GM13976 (cell line): ENCODE measurements at regions not wholly inside any gene's neighbourhood (a gene's known extent, or its start where the extent isn't known, plus 50 kb on each side); places are given as distances from the start of the nearest gene placed in this dataset.

Source experiments
- DNase-seq: peaks from one replicate; pipeline ENCODE4 v3.0.0; 2012; ENCODE audit warnings: low spot score
- in situ Hi-C: fragments of 300-500 bp; cut with MboI; formaldehyde crosslinking; loops from one replicate; pipeline ENCODE4 v1.12.0; 2022; ENCODE audit warnings: low sequenced_read_pairs, mixed read lengths, inconsistent platforms; ENCODE audit not compliant: unreplicated experiment
- TF ChIP-seq, protein P1 (sequence below): IDR thresholded peaks from 2 replicates; pipeline ENCODE4 v1.5.1; 2012; ENCODE audit warnings: borderline replicate concordance, mild to moderate bottlenecking; ENCODE audit not compliant: insufficient read depth; ENCODE audit errors: extremely low read depth, missing control alignments, control extremely low read depth

DNA sequence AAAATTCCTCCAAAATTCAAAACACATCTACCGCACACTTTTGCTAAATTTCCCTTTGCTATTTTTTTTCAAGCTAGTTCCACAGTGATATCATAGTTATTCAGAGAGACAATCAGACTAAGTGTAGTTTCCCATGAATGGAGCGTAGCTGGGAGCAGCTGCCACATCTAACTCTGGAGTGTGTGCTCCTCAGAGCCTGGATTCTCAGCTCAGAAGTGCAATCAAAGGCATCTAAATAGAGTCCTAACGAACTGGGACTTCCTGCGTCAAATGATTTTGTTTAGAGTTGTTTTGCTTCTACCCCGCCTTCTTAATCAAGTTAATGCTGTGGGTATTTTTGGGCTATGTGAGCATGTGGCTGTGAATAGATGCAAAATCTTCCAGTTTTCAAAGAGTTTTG lies 160.3 kb downstream of the TMEM18 start:
- TF ChIP-seq, protein P1, sequence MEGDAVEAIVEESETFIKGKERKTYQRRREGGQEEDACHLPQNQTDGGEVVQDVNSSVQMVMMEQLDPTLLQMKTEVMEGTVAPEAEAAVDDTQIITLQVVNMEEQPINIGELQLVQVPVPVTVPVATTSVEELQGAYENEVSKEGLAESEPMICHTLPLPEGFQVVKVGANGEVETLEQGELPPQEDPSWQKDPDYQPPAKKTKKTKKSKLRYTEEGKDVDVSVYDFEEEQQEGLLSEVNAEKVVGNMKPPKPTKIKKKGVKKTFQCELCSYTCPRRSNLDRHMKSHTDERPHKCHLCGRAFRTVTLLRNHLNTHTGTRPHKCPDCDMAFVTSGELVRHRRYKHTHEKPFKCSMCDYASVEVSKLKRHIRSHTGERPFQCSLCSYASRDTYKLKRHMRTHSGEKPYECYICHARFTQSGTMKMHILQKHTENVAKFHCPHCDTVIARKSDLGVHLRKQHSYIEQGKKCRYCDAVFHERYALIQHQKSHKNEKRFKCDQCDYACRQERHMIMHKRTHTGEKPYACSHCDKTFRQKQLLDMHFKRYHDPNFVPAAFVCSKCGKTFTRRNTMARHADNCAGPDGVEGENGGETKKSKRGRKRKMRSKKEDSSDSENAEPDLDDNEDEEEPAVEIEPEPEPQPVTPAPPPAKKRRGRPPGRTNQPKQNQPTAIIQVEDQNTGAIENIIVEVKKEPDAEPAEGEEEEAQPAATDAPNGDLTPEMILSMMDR: no peak
- DNase-seq: no peak
- in situ Hi-C loops: no loop called here

DNA sequence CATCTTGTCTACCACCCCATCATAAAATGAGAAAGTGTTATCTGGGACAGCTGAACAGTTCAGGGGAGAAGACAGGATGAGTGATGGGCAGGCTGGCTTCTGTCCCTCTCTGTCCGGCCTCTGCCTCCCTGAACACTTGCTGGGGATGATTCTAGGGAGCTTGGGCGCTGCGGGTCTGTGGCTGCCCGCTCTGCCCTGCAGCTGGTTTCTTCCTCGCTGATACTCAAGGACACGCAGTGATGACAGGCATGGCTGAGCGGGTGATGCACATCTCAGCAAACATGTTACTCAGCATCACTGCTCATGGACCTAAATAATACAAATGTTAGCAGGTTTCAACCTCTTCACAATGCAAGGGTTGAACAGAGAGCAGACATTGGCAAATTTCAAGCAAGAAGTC lies 161.1 kb downstream of the TMEM18 start:
- TF ChIP-seq, protein P1: no peak
- in situ Hi-C loops: no loop called here
- no peak for DNase-seq

DNA sequence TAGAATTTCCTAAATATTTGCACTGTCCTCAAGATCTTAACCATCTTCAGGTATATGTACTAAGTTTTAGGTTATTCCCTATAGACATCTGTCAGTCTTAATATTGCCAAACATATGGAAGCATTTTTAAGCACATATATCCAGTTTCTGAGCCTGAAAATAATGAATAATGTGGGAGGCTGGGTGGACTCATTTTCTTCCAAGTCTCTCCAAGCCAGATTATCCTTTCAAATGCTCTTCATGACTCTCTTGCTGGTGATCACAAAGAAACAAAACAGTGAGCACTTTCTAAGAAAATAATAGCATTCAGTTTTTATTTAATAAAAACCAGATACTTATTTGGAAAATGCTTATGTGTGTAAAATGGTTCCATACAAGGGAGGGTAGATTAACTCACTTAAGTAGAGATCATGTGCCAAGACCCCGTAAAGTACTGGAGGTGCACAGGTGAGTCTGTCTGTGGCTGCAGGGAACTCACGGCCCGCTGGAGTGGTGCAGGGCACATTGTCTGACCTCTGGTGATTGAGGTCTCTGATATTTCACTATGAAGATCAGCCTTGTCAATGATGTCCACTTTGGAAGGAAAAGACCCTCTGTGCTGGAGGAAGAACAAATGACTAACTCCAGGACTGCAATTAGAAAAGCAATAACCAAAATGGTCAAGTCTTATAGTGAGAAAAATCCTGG lies 161.6 kb downstream of the TMEM18 start:
- TF ChIP-seq, protein P1: no peak
- in situ Hi-C loops: no loop called here
- DNase-seq: no peak

DNA sequence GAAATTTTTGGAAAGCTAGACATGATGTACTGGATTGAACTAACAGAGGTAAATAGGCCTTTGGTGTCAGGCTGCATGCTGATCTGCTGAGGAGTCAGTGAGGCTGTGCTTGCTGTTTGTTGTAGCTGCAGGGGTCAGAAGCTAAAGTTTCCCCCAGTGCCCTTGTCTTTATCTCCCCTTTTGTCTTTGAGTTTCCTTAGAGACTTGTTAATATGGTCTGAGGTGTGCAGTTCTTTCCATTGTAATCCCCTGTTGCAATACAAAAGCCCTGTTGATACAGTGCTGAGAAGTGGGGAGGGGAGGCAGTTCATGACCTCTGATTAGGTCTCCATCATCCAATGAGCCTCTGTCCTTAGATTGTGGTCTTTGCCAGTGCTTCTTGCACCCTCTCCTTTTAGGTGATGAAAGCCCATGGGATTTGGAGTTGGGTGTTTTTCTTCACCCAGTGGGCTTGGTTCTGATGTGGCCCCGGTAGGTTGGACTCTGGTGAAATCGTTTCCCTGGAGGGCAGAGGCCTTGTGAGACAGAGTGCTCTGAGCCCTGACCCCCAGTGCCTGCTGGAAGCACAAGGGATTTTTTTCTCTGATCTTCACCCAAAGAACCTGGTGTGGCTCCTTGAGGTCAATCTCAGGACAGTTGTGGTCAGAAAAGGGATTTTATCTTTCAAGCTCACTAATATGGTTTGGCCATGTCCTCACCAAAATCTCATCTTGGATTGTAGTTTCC lies 163.1 kb downstream of the TMEM18 start:
- in situ Hi-C loops: no loop called here

DNA sequence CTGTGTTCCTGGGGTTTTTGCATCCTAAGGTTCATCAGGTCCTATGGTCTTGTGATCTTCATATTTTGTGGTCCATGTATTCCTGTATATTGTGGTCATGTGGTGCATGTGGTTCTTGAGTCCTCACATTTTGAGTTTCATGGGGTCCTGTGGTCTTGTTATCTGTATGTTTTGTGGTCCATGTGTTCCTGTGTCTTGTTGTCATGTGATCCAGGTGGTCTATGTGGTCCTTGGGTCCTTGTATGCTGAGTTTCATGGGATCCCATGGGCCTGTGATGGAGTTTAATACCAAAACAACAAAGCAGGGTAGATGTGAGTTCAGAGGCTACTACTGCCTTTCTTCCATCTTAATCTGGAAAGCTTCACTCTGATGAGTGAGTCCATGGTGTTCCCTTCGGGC lies 166.4 kb downstream of the TMEM18 start:
- in situ Hi-C loops: no loop called here
- DNase-seq: no peak
- TF ChIP-seq, protein P1: no peak

More for the DNA sequence above, 163.1 kb downstream of the TMEM18 start:
- TF ChIP-seq, protein P1: no peak
- DNase-seq: no peak

DNA sequence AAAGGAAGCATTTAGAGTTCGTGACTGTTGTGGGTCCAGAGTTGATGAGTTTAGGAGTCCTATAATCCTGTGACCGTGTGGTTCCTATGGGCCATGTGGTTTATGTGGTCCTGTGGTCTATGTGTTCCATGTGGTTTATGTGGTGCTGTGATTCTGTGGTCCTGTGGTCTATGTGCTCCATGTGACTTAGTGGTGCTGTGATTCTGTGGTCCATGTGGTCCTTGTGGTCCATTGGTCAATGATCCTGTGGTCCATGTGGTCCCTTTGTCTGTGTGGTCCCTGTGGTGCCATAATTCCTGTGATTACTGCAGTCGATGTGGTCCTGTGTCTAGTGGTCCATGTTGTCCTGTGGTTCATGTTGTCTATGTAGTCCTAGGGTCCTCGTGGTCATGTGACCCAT lies 167.3 kb downstream of the TMEM18 start:
- no peak for DNase-seq
- TF ChIP-seq, protein P1: no peak
- in situ Hi-C loops: no loop called here
